HFFc6 (cell line): ENCODE measurements at regions not wholly inside any gene's neighbourhood (a gene's known extent, or its start where the extent isn't known, plus 50 kb on each side); places are given as distances from the start of the nearest gene placed in this dataset.

Experiments
- DNase-seq: peaks from one replicate; pipeline ENCODE4 v3.0.0-alpha.2; 2018
- H3K27ac Mint-ChIP-seq: 2 replicates; pipeline ENCODE4 v1.8.0; 2020; ENCODE audit warnings: mild to moderate bottlenecking, mixed read lengths
- H3K27me3 Mint-ChIP-seq: 2 replicates; pipeline ENCODE4 v1.8.0; 2021; ENCODE audit warnings: mild to moderate bottlenecking, moderate library complexity, mixed read lengths; ENCODE audit not compliant: insufficient read depth
- H3K36me3 Mint-ChIP-seq: 2 replicates; pipeline ENCODE4 v1.8.0; 2021; ENCODE audit warnings: low read depth, mixed read lengths
- H3K4me1 Mint-ChIP-seq: 2 replicates; pipeline ENCODE4 v1.8.0; 2020; ENCODE audit warnings: low read depth, mixed read lengths
- H3K4me3 Mint-ChIP-seq: 2 replicates; pipeline ENCODE4 v1.8.0; 2020; ENCODE audit warnings: mild to moderate bottlenecking, moderate library complexity, mixed read lengths
- H3K9me3 Mint-ChIP-seq: 2 replicates; pipeline ENCODE4 v1.8.0; 2020; ENCODE audit warnings: mild to moderate bottlenecking, mixed read lengths
- TF ChIP-seq, protein P1 (sequence below): fragments of 200-600 bp; sonication (generic); IDR thresholded peaks from 2 replicates; pipeline ENCODE4 v1.5.0; 2021; ENCODE audit warnings: antibody characterized with exemption, mild to moderate bottlenecking

DNA sequence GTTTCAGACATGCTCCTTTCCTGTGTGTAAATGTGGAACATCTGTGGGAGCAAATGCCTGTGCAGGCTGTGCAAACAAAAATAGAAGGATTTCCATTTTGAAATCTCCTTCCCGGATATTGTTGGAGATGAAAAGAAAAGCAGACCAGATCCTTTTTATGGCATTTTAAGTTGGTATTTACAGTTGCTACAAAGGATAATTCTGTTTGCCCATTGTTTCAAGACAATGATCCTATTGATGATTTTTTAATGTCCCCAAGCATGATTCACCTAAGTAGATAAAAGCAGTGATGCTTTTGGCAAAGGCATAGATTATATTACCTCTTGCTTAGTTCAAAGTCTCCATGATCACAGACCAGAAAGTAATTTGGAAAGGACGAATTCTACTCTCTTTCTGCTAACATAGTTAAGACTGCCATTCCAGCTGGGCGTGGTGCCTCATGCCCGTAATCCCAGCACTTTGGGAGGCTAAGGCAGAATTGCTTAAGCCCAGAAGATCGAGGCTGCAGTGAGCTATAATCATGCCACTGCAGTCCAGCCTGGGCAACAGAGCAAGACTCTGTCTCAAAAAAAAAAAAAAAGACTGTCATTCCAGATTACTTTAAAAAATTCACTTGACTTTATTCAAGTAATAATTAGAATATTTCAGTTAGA lies 209.6 kb upstream of the SLC39A10 start:
- DNase-seq = no peak
- Mint-ChIP-seq H3K9me3 (no peaks in the 10 kb centered on the region), H3K27ac (no peak overlapping the region), H3K27me3 (no peaks in the 10 kb centered on the region), H3K4me1 (peaks cover 42% of the 10 kb centered on the region), H3K4me3 (no peak overlapping the region), H3K36me3 (peaks cover 5% of the 10 kb centered on the region)
- TF ChIP-seq, protein P1, sequence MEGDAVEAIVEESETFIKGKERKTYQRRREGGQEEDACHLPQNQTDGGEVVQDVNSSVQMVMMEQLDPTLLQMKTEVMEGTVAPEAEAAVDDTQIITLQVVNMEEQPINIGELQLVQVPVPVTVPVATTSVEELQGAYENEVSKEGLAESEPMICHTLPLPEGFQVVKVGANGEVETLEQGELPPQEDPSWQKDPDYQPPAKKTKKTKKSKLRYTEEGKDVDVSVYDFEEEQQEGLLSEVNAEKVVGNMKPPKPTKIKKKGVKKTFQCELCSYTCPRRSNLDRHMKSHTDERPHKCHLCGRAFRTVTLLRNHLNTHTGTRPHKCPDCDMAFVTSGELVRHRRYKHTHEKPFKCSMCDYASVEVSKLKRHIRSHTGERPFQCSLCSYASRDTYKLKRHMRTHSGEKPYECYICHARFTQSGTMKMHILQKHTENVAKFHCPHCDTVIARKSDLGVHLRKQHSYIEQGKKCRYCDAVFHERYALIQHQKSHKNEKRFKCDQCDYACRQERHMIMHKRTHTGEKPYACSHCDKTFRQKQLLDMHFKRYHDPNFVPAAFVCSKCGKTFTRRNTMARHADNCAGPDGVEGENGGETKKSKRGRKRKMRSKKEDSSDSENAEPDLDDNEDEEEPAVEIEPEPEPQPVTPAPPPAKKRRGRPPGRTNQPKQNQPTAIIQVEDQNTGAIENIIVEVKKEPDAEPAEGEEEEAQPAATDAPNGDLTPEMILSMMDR = no peak

DNA sequence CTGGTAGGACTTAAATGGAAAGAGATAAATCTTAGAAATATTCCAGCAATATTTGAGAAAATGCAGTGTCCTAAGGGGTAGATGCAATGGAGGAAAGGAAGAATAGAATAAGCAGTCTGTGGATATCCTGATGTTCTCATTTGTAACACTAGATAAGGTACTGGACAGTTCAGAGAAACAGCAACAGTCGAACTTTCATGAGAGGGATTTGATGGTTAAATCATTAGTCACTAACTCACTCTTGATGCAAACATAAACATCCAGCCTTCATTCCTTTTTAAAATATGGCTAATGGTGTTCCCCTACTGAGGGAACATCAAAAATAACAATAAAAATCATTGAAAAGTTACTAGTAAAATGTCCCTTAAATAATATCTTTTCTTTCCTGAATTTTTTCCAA lies 211.4 kb upstream of the SLC39A10 start:
- no peaks in the 10 kb centered on the region for H3K27me3 Mint-ChIP-seq
- peaks cover 23% of the 10 kb centered on the region for H3K36me3 Mint-ChIP-seq
- H3K27ac Mint-ChIP-seq = no peak overlapping the region; the same call in 1 of the 2 replicates
- H3K4me3 Mint-ChIP-seq = 0 out of 2 replicates have a peak overlapping the region, but pooled peaks have one; percentile 19
- TF ChIP-seq, protein P1 = no peak
- H3K9me3 Mint-ChIP-seq = peaks cover 16% of the 10 kb centered on the region
- no peak for DNase-seq
- H3K4me1 Mint-ChIP-seq = peaks cover 26% of the 10 kb centered on the region

DNA sequence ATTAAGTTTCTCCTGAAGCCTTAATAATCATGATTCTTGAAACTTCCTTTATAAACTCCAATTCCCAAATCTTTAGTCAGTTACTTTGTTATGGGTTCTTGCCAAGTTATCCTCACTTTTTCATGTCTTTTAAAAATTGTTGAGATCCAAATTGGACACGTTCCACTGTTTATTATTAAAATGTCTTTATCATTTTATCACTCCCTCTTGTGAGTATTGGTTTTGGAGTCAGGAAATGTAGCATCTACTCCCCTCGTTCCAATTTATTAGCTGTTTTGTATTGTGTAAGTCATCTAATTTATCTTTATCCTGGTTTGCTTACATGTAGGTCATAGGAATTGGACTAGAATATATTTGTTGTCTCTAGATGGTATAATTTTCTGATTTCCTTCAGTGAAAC lies 213.1 kb upstream of the SLC39A10 start:
- H3K4me1 Mint-ChIP-seq = peaks cover 21% of the 10 kb centered on the region
- TF ChIP-seq, protein P1 = no peak
- H3K27ac Mint-ChIP-seq = no peak overlapping the region
- no peak overlapping the region for H3K4me3 Mint-ChIP-seq
- no peaks in the 10 kb centered on the region for H3K27me3 Mint-ChIP-seq
- peaks cover 23% of the 10 kb centered on the region for H3K36me3 Mint-ChIP-seq
- peaks cover 16% of the 10 kb centered on the region for H3K9me3 Mint-ChIP-seq
- no peak for DNase-seq

DNA sequence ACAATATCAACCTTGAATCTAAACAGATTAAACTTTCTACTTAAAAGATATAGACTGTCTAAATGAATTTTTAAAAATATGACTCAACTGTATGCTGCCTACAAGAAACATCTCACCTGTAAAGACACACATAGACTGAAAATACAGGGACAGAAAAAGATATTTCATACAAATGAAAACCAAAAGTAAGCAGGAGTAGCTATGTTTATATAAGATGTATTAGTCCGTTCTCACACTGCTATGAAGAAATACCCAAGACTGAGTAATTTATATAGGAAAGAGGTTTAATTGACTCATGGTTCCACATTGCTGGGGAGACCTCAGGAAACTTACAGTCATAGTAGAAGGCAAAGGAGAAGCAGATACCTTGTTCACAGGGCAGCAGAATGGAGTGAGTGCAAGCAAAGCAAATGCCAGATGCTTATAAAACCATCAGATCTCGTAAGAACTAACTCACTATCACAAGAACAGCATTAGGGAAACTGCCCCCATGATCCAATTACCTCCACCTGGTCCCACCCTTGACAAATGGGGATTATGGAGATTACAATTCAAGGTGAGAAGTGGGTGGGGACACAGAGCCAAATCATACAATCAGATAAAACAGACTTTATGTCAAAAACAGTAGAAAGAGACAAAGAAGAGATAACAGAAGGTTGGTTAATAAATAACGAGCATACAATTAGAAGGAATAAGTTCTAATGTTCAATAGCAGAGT lies 214.4 kb upstream of the SLC39A10 start:
- no peak overlapping the region for H3K4me3 Mint-ChIP-seq
- H3K9me3 Mint-ChIP-seq = peaks cover 16% of the 10 kb centered on the region
- no peak overlapping the region for H3K27ac Mint-ChIP-seq
- peaks cover 21% of the 10 kb centered on the region for H3K4me1 Mint-ChIP-seq
- H3K36me3 Mint-ChIP-seq = peaks cover 23% of the 10 kb centered on the region
- no peaks in the 10 kb centered on the region for H3K27me3 Mint-ChIP-seq
- DNase-seq = no peak
- TF ChIP-seq, protein P1 = no peak

DNA sequence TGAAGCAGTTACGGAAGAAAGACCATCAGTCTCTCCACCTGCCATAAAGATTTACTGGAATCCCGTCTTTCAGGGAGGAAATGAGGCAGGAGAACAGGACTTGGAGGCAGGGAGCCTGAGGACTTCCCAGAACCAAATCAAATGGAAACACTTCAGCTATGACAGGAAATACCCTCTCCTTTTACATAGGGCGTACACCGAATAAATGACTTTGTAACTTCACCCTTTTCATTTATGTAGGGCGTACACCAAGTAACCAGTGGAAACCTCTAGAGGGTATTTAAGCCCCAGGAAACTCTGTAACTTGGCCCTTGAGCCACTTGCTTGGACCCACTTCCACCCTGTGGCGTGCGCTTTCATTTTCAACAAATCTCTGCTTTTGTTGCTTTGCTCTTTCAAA lies 218.3 kb upstream of the SLC39A10 start:
- H3K27ac Mint-ChIP-seq = no peak overlapping the region
- no peaks in the 10 kb centered on the region for H3K4me1 Mint-ChIP-seq
- no peak overlapping the region for H3K4me3 Mint-ChIP-seq
- no peak for DNase-seq
- H3K36me3 Mint-ChIP-seq = peaks cover 23% of the 10 kb centered on the region
- peaks cover 16% of the 10 kb centered on the region for H3K9me3 Mint-ChIP-seq
- no peaks in the 10 kb centered on the region for H3K27me3 Mint-ChIP-seq
- TF ChIP-seq, protein P1 = no peak
